Trophoblast cell (in vitro differentiated cells and primary cell): ENCODE measurements at regions not wholly inside any gene's neighbourhood (a gene's known extent, or its start where the extent isn't known, plus 50 kb on each side); places are given as distances from the start of the nearest gene placed in this dataset.

Source experiments
- DNase-seq, 2 donors: peaks; one replicate each; pipeline ENCODE4 v3.0.0-alpha.2; 2016
- H2AFZ ChIP-seq: 2 replicates; pipeline ENCODE4 v1.6.1; 2013; ENCODE audit warnings: low read length, moderate library complexity, mild to moderate bottlenecking; ENCODE audit not compliant: insufficient read depth, poor library complexity
- H2AK5ac ChIP-seq: 2 replicates; pipeline ENCODE4 v1.6.1; 2013; ENCODE audit warnings: mild to moderate bottlenecking, low read length
- H2BK120ac ChIP-seq: 2 replicates; pipeline ENCODE4 v1.6.1; 2013; ENCODE audit warnings: low read length, mild to moderate bottlenecking, moderate library complexity; ENCODE audit not compliant: insufficient read depth, poor library complexity
- H2BK12ac ChIP-seq: 2 replicates; pipeline ENCODE4 v1.6.1; 2013; ENCODE audit warnings: mild to moderate bottlenecking, low read length, moderate library complexity
- H2BK5ac ChIP-seq: 2 replicates; pipeline ENCODE4 v1.6.1; 2013; ENCODE audit warnings: low read length, low read depth, moderate library complexity, mild to moderate bottlenecking; ENCODE audit not compliant: poor library complexity
- H3K14ac ChIP-seq: 2 replicates; pipeline ENCODE4 v1.6.1; 2013; ENCODE audit warnings: mild to moderate bottlenecking, low read length
- H3K18ac ChIP-seq: 2 replicates; pipeline ENCODE4 v1.6.1; 2013; ENCODE audit warnings: mild to moderate bottlenecking, low read length
- H3K23ac ChIP-seq: 2 replicates; pipeline ENCODE4 v1.6.1; 2013; ENCODE audit warnings: low read length
- H3K27ac ChIP-seq: 2 replicates; pipeline ENCODE4 v1.5.1; 2013; ENCODE audit warnings: low read depth, mild to moderate bottlenecking, inconsistent platforms, low read length, moderate library complexity
- H3K27me3 ChIP-seq: 2 replicates; pipeline ENCODE4 v1.6.1; 2013; ENCODE audit warnings: inconsistent platforms, mild to moderate bottlenecking, low read length, moderate library complexity; ENCODE audit not compliant: insufficient read depth
- H3K36me3 ChIP-seq, 2 experiments: 1 replicate in 1 of 2; 2 replicates in 1 of 2; pipeline ENCODE4 v1.6.1; 2013; ENCODE audit warnings: low read length in 2 of 2, mild to moderate bottlenecking in 2 of 2, moderate library complexity in 1 of 2; ENCODE audit not compliant: insufficient read depth in 2 of 2, control insufficient read depth in 1 of 2
- H3K4ac ChIP-seq: 2 replicates; pipeline ENCODE4 v1.6.1; 2013; ENCODE audit warnings: low read depth, mild to moderate bottlenecking, low read length, moderate library complexity
- H3K4me1 ChIP-seq, 2 experiments: 1 replicate in 1 of 2; 2 replicates in 1 of 2; pipeline ENCODE4 v1.6.1; 2013; ENCODE audit warnings: low read length in 2 of 2, mild to moderate bottlenecking in 2 of 2, moderate library complexity in 1 of 2; ENCODE audit not compliant: insufficient read depth in 2 of 2, control insufficient read depth in 1 of 2
- H3K4me2 ChIP-seq: 2 replicates; pipeline ENCODE4 v1.6.1; 2013; ENCODE audit warnings: inconsistent platforms, mild to moderate bottlenecking, low read length, moderate library complexity
- H3K4me3 ChIP-seq: 2 replicates; pipeline ENCODE4 v1.5.1; 2013; ENCODE audit warnings: mild to moderate bottlenecking, low read depth, low read length, inconsistent platforms
- H3K79me1 ChIP-seq: one replicate; pipeline ENCODE4 v1.6.1; 2013; ENCODE audit warnings: low read length
- H3K79me2 ChIP-seq: 2 replicates; pipeline ENCODE4 v1.6.1; 2013; ENCODE audit warnings: low read length, mild to moderate bottlenecking; ENCODE audit not compliant: control insufficient read depth, insufficient read depth, poor library complexity
- H3K9ac ChIP-seq: 2 replicates; pipeline ENCODE4 v1.6.1; 2013; ENCODE audit warnings: mild to moderate bottlenecking, low read length
- H3K9me3 ChIP-seq: 2 replicates; pipeline ENCODE4 v1.6.1; 2013; ENCODE audit warnings: low read depth, mild to moderate bottlenecking, control low read depth, inconsistent platforms, low read length; ENCODE audit not compliant: insufficient read depth
- H4K12ac ChIP-seq: 2 replicates; pipeline ENCODE4 v1.6.1; 2013; ENCODE audit warnings: low read depth, mild to moderate bottlenecking, low read length, moderate library complexity
- H4K8ac ChIP-seq: 2 replicates; pipeline ENCODE4 v1.6.1; 2013; ENCODE audit warnings: low read depth, mild to moderate bottlenecking, low read length, moderate library complexity
- H4K91ac ChIP-seq: one replicate; pipeline ENCODE4 v1.6.1; 2013; ENCODE audit warnings: low read depth, mild to moderate bottlenecking, low read length, moderate library complexity
- WGBS: extraction: QIAGEN DNeasy Blood & Tissue Kit; methylation state at CpG from one replicate; pipeline ENCODE4 v1.1.7; 2013; ENCODE audit warnings: missing lambda C conversion rate; ENCODE audit not compliant: insufficient read length, insufficient coverage; ENCODE audit errors: extremely low coverage; 5-methylcytosine and 5-hydroxymethylcytosine counted together

DNA sequence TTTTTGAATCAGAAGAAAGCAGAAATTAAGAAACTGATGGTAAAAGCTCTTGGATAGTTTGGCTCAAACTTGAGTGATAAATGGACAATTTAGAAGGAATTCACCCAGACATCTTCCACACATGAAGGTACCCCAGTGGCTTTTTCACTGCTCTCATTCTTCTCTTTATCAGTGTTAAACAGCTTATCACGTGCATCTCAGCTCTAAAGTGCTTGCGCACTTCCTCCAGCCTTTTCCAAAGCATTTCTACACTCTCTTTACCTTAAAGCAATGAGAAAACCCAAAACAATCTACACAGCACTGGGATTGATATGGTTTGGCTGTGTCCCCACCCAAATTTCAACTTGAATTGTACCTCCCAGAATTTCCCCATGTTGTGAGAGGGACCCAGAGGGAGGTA is 509.1 kb upstream of the FAT1 start:
- Histone ChIP-seq H2AFZ (no peak overlapping the region), H4K91ac (no peak overlapping the region), H2BK12ac (no peak overlapping the region), H3K9me3 (no peaks in the 10 kb centered on the region), H3K4me1 (peaks cover 4 to 9% of the 10 kb centered on the region in 2 experiments), H4K8ac (no peak overlapping the region), H4K12ac (no peak overlapping the region), H3K4ac (no peak overlapping the region), H2BK5ac (no peak overlapping the region), H3K36me3 (no peaks in the 10 kb centered on the region), H2AK5ac (no peak overlapping the region), H3K18ac (no peak overlapping the region), H3K79me2 (no peaks in the 10 kb centered on the region), H3K79me1 (no peaks in the 10 kb centered on the region), H3K27me3 (no peaks in the 10 kb centered on the region), H3K23ac (no peak overlapping the region), H3K4me3 (no peak overlapping the region), H2BK120ac (no peak overlapping the region), H3K4me2 (no peak overlapping the region), H3K27ac (no peak overlapping the region), H3K9ac (no peak overlapping the region), H3K14ac (no peak overlapping the region)
- peak; percentile 14 to 74 for DNase-seq
- no CpG with 5 or more reads among the region's 2 CpGs for WGBS

- no peak overlapping the region for H3K23ac ChIP-seq
- H3K27ac ChIP-seq, result no peak overlapping the region
- H2BK5ac ChIP-seq, result no peak overlapping the region
- no peak overlapping the region for H2AFZ ChIP-seq
- H2AK5ac ChIP-seq, result no peak overlapping the region
- no peak overlapping the region for H3K4me2 ChIP-seq
- no peak overlapping the region for H3K4ac ChIP-seq
- H2BK120ac ChIP-seq, result no peak overlapping the region
- no peak overlapping the region for H3K4me3 ChIP-seq
- H3K18ac ChIP-seq, result no peak overlapping the region
- no peak overlapping the region for H4K8ac ChIP-seq
- no peaks in the 10 kb centered on the region for H3K27me3 ChIP-seq
- H3K4me1 ChIP-seq, result peaks cover 4 to 5% of the 10 kb centered on the region in 2 experiments
- H4K12ac ChIP-seq, result no peak overlapping the region
- WGBS, result no CpG with 5 or more reads among the region's 16 CpGs
- no peaks in the 10 kb centered on the region for H3K79me2 ChIP-seq
- peak overlapping the region; percentile 8 for H2BK12ac ChIP-seq
- peak in 1 of 2 donors; percentile 23 for DNase-seq
- no peak overlapping the region for H3K14ac ChIP-seq
- peak overlapping the region; percentile 4 for H4K91ac ChIP-seq
- no peaks in the 10 kb centered on the region for H3K79me1 ChIP-seq
- no peaks in the 10 kb centered on the region for H3K9me3 ChIP-seq
- no peak overlapping the region for H3K9ac ChIP-seq
- no peaks in the 10 kb centered on the region for H3K36me3 ChIP-seq
These were observed 512.0 kb upstream of the FAT1 start for GRCh38 chr4:187235456-187236170.

GRCh38 chr4:187236209-187236890 is 512.7 kb upstream of the FAT1 start:
- Histone ChIP-seq H3K79me1 (no peaks in the 10 kb centered on the region), H2AFZ (no peak overlapping the region), H3K14ac (no peak overlapping the region), H3K4me1 (peaks cover 4 to 5% of the 10 kb centered on the region in 2 experiments), H3K23ac (no peak overlapping the region), H3K9me3 (no peaks in the 10 kb centered on the region), H3K36me3 (no peaks in the 10 kb centered on the region), H3K27ac (no peak overlapping the region), H3K4me2 (no peak overlapping the region), H4K8ac (no peak overlapping the region), H3K4ac (no peak overlapping the region), H3K9ac (no peak overlapping the region), H4K91ac (no peak overlapping the region), H2BK120ac (no peak overlapping the region), H4K12ac (no peak overlapping the region), H2BK5ac (no peak overlapping the region), H3K4me3 (no peak overlapping the region), H3K79me2 (no peaks in the 10 kb centered on the region), H2AK5ac (no peak overlapping the region), H3K27me3 (no peaks in the 10 kb centered on the region), H3K18ac (no peak overlapping the region), H2BK12ac (no peak overlapping the region)
- DNase-seq, result peak; percentile 73 to 94
- WGBS, result no CpG with 5 or more reads among the region's 4 CpGs

GRCh38 chr4:187238646-187239045 is 515.0 kb upstream of the FAT1 start:
- Histone ChIP-seq H3K4me3 (no peak overlapping the region), H3K27me3 (no peaks in the 10 kb centered on the region), H3K79me2 (no peaks in the 10 kb centered on the region), H3K79me1 (no peaks in the 10 kb centered on the region), H3K36me3 (no peaks in the 10 kb centered on the region), H4K8ac (no peak overlapping the region), H2AFZ (no peak overlapping the region), H3K9ac (no peak overlapping the region), H3K14ac (no peak overlapping the region), H2AK5ac (no peak overlapping the region), H4K12ac (no peak overlapping the region), H3K18ac (no peak overlapping the region), H2BK120ac (no peak overlapping the region), H3K4me1 (peaks cover 2 to 4% of the 10 kb centered on the region in 2 experiments), H2BK5ac (no peak overlapping the region), H4K91ac (no peak overlapping the region), H3K4ac (no peak overlapping the region), H3K23ac (no peak overlapping the region), H3K4me2 (no peak overlapping the region), H3K9me3 (no peaks in the 10 kb centered on the region), H3K27ac (no peak overlapping the region), H2BK12ac (no peak overlapping the region)
- DNase-seq, result no peak
